ENCODE measurements at regions not wholly inside any gene's neighbourhood (a gene's known extent, or its start where the extent isn't known, plus 50 kb on each side); places are given as distances from the start of the nearest gene placed in this dataset.
"Not testable (repeated sequence)": the region's sequence is repeated elsewhere in the genome, so short reads cannot be mapped to it uniquely, and the experiment has no call there.

DNA sequence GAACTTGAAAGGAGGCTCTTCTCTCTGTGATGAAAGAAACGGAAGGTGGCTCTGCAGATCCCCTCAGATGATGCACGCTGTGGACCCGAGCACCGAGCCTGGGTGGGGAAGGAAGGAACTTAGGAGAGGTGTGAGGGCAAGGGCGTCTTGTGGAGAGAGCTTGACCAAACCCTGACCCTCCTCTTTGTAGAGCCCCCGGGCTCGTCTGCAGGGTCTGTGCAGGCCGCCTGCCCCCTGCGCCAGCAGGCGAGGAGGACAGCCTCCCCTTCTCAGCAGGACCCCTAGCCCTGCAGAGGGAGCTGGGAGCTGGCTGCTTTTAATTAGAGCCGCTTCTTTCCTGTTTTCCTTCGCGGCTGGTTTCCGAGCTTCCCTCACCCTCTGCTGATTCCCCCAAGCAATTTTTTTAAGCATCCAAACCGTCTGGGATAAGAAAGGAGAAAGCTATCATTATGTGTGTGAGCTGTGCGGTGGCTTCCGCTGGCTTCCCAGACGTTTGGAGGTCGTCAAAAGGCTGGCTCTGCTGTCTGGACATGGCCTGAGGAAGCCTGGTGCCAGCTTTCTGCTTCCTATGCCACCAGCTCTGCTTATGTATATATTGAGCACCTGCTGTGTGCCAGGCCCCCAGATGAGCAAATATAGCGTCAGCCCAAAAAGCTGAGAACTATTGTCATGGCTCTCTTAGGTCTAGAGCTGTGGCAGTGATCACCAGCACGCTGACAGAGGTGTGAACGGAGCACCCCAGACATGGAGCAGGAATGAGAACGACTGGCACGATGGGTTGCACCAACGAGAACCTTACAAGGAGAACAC lies 160.2 kb upstream of the IRF2BP2 start:
- no peak for DNase-seq

DNA sequence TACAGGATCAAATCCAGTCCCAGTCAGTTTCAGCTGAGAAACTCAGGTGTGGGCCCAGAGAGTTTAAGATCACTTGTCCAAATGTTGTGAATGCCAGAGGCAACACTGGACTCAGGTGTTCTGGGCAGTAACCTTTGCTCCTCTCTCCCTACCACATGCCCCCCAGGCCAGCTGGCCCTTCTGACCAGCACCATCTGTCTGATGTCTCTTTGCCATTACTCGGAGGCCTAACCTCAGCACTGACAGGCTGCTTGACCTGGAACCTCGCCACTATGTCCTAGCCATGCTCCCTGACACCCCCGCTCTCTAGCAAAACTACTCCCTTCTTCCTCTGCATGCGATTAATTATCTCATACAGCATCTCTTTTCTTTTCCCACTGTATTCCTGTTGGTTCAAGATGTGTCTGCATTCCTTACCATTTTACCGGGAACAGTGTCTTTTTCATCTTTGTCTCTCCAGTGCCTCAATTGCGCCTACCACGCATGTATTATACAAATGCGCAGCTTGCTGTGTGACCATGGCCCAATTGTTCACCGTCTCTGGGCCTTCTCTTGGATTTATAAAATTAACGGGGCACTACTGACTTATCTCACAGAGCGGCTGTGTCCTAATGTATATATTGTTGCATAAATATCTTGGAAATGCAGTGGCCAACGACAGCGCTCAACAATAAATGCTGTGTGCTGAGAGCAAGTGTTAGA lies 159.5 kb upstream of the IRF2BP2 start:
- DNase-seq: no peak

DNA sequence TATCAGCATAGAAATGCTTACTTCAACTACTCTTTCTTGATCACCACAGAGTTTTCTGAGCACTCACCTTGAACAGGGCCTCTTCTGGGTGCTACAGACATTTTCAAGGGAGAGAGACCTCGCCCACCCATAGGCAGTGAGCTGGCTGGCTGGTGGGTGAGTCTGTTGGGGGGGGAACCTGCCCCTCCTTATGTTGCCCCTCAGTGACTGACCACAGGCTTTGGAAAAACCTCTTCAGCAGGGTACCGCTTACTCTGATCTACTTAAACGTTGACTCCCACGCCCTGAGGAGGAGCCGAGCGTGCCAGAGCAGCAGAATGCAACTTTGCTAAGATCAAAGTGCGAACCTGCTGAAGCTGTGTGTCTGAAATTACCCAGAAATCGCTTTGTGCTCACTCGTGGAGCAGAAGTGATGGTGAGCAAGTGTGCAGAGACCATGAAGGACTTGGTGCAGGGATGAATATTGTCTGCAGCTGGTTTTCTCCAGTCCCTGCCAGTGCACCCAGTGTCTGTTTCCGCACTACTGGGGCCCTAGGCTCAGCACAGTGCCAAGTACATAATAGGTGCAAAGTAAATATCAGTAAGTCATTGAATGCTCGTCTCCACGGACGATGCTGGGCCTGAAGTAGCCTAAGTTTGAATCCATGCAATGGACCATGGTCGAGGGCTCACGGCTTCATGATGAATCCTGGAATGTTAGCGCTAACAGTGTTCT lies 158.7 kb upstream of the IRF2BP2 start:
- DNase-seq: no peak

DNA sequence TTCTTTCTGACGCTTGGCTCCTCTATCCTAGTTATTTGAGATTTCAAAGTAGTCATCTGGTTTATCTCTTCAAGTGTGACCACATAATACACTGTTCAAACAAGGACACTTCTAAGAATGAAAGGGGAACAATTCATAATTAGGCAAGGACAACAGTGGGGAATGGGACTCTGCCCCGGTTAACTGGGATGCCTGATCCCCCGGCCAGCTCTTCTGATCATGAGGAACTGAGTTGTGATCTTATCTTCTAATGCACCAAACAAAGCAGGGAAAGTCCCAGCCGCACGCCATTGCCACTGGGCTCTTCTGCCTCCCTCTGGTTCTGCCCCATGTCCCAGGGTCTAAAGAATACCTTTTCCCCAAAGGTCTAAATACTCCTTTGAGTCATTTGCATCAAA lies 158.2 kb upstream of the IRF2BP2 start:
- DNase-seq: no peak

DNA sequence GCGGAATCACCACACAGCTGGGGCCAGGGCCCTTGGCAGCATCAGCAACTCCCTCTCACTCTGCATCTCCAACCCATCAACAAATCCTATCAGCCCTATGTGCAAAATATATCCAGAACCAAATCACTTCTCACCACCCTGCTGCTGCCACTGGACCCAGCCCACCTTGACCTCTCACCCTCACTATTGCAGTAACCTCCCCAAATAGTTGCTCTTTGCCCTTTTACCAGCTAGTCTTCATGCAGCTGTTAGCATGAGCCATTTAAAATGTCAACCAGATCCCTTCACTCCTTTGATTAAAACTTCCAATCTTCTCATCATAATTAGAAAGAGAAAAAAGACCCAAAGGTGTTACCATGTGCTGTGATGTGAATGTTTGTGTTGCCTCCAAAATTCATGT lies 155.7 kb upstream of the IRF2BP2 start:
- no peak for DNase-seq

DNA sequence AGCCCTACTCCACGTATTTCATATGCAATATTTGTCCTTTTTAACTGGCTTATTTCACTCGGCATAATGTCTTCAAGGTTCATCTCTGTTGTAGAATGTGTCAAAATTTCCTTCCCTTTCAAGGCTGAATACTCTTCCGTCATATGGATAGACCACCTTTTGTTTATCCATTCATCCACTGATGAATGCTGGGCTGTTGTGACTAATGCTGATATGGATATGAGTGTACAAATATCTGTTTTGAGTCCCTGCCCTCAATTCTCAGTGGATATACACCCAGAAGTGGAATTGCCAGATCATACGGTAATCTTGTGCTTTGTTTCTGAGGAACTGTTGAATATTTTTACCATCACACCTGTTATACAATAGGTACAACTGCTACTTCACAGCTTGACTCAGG lies 155.2 kb upstream of the IRF2BP2 start:
- no peak for DNase-seq

DNA sequence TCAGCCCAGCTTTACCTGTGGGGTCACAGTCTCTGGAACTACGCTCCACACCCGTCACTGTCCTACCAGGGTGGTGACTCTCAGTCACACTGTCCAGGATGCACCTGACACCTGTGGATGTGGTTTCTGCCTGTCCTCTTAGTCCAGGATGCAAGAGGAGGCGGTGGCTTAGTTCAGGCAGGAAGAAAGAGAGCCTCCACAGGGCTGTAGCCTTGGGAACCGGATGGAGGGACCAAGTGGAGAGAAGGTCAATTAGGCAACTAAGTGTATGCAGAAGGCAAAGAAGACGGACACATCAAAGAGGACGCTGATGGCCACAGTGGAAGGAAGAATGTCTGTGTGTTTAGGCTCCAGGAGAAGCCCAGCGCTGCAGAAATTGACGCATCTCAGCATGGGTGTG lies 153.9 kb upstream of the IRF2BP2 start:
- no peak for DNase-seq

DNA sequence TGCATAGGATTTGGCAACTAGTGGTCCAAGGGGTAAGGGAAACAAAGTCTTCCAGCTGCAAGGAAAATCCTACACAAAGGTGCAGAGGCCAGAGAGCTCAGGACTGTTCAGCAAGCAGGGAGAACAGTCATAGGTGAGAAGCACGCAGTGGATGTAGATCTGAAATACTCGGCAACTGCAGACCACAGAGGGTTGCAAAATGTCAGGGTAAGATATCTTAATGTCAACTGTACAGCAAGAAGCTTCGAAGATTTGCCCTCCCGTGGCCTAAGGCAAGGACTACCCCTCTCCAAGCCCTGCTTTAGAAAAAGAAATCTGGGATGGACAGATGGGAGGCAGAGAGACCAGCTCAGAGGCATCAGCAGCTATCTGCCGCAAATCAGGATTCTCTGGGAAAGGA lies 153.4 kb upstream of the IRF2BP2 start:
- no peak for DNase-seq

DNA sequence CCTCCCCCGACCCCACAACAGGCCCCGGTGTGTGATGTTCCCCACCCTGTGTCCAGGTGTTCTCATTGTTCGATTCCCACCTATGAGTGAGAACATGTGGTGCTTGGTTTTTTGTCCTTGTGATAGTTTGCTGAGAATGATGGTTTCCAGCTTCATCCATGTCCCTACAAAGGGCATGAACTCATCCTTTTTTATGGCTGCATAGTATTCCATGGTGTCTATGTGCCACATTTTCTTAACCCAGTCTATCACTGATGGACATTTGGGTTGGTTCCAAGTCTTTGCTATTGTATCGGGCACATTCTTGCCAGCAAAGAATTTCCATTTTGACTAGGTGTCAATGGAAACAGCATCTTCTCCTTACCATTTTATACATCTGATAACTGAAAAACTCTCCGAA lies 152.1 kb upstream of the IRF2BP2 start:
- not testable (repeated sequence) for DNase-seq

DNA sequence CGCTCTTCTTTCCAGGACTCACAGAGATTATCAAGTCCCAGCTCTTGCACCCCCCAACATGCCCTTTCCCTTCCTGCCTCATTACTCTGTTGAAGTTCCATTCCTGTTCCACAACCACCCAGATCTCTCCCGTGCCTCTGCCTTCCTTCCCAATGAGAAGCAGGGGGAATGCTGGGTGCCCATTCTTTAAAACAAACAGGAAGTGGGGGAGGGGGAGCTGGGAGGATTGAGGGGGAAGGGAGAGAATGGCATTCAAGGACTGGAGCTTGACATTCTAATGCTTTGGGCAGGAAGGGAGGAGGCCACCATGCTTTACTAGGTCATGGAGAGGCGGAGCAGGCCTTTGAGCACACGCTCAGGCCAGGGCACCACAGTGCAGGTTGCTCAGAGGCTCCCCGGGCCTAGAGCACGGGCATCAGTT lies 150.3 kb upstream of the IRF2BP2 start:
- no peak for DNase-seq

DNA sequence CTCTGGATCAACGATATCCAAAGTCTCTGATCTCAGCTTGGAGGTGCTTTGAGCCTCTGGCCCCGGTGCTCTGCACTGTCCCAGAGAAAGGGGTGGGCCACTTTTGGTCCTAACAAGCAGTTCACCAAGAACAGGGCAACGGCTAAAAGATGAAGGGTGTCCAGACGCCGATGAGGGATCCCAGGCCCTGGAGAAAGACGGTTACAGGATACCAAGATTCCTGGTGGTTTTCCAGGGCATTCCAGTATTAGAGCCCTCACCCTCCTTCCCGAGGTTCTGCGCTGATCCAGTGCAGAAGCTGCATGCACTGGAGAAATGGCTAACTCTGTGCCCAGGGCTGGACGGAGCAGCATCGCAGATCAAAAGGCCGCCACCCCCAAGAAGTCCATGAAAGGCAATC lies 149.9 kb upstream of the IRF2BP2 start:
- DNase-seq: no peak

DNA sequence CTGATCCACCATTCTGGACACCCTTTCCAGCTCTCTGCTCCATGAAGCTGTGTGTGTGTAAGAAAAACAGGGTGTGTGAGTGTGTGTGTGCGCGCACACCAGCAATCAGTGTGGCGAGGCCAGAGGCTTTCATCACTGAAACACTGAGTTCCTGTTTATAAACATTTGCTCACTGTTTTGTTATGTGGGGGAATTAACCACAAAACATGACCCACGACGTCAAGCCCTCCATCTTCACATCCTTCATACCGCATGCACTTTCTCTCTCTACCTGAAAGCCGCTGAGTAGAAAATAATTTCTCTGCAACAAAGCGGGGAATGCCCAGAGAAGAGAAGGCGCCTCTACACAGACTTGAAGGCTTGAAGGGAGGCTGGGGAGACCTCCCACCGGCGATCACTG lies 148.9 kb upstream of the IRF2BP2 start:
- DNase-seq: no peak

DNA sequence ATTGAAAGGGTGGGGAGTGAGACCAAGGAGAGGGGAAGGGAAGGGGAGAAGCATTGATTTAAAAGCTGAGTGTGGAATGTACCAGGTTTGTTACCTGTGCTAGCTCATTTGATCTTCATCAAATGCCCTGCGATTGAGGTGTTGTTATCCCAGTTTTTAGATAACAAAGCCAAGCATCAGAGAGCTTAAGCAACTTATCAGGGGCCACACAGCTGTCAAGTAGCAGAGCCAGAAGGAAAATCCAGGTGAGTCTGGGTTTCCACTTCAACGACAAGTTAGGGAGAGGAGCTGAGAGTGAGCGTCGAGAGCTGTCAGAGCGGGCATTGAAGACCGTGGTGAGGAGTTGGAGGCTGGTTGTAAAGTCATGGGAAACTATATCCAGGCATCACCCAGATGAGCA lies 146.9 kb upstream of the IRF2BP2 start:
- DNase-seq: no peak

DNA sequence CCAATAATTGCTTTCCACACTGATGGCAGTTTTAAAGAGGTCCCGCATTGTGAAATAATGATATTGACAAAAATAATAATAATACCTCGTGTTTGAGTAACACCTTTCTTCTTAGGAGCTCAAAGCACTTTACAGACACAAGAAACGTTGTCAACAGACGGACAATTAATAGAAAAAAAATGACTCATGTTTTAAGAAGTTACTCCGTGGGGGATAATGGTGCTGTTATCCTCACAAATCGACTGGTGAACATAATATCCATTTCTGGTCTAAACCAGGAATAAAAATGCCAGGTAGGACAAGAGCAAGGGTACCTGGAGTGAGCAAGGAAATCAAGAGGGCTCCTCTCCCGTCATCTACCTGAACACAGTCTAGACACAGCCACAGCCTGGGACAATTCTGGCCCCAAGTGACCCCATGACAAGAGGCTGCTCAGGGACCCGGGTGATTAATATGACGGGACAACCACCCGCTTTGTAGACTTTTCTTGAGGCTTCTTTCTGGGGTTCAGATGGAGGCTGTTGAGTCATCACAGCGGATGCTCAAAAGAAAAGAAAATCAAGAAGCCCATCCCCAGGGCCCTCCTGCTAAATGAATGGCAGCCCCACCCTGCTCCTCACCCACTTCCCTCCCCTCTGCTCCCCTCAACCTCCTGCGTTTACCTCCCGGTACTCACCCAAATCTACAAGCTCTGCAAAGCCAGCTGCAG lies 146.2 kb upstream of the IRF2BP2 start:
- no peak for DNase-seq

DNA sequence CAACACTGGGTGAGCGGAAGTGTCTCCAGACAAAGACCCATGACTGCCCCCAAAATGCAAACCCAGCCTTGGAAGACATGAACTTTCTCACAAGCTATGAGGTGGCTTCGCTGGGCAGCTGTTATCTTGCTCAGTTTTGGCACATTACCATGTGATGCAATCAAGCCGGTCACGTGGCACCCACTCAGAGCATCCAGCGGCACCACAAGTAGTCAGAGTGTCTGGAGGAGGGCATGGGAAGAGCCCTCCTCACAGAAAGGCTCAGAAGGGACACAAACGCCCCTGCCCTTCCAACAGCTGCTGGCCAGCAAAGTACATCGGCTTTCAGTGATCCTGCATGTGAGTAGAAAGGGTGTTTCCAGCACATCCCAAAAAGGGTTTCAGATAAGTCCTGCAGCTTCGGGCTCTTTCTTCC lies 145.5 kb upstream of the IRF2BP2 start:
- DNase-seq: peak; percentile 73

DNA sequence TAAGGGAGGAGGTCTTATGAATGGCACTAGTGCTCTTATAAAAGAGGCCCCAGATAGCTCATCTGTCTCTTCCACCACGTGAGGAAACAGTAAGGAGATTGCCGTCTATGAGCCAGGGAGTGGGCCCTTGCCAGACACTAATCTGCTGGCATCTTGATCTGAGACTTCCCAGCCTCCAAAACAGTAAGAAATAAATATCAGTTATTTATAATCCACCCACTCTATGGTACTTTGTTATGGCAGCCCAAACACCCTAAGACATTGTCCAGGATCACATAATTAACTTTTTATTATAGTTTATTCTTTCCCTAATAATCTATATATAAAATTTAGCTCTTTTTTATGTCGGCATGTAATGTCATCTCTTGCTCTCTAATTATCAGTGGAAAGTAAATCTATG lies 144.0 kb upstream of the IRF2BP2 start:
- no peak for DNase-seq

DNA sequence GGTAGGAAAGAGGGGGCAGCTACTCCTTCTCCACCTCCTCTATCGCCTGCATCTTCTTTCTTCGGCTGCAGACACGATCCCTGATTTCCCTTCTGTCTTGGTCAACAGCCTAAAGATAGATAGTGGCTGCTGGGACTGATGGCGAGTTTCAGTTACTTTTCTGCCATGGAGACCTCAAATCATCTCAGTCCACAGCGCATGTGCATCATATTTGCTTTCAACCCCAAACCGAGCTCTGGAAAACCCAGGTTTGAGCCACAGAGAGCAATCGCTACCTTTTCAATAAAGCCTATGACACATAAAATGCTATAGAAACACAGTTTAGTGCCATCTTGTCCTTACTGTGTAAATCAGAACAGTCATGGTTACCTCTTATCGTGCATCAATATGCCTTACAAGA lies 142.9 kb upstream of the IRF2BP2 start:
- no peak for DNase-seq

DNA sequence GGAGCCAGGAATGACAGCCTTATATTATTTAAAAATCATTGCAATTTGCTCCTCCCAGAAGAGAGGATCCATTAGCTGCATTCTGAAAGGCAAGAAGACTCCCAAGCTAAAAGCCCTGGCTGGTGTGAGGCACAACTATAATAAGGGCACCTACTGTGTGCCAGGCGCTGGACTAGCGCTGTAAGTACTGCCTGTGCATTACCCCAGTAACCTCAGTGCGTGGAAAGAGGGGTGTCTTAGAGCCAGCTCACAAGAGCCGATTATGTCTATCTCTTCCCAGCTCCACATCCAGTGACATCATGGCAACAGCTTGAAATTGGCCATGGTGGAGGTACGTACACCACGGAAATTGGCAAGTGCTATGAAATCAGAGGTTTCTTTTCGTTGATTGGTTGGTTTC lies 141.7 kb upstream of the IRF2BP2 start:
- no peak for DNase-seq

DNA sequence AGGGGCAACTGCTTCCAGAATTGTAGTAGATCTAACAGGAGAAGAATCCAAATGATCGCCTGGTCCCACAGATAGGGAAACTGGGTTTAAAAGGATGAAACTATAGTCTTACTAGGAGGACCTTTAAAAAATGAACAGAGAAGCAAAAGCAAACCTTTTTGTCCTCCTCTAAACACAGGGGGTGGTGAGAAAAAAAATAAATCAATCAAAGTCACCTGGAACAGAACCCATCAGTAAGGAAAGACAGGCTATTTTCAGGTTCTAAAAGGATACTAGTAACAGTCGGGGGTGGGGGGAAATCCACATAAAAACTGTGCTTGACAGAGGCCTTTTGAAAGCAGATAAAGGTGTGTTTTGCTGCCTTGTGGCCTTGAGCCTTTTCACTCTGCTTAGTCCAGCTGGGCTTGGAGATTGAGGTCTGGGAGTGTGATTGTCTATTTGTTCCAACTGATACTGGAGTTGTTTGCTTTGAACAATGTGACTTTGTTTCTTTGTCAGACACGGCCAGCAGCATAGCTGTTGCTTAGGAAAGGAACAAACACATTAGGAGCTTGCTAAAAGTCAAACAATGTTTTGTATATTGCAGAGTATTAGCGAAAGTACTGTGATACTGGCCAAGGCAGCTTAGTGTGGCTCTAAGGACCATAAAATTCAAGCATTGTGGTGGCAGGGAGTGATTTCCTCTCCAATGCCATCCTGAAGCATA lies 141.1 kb upstream of the IRF2BP2 start:
- no peak for DNase-seq

DNA sequence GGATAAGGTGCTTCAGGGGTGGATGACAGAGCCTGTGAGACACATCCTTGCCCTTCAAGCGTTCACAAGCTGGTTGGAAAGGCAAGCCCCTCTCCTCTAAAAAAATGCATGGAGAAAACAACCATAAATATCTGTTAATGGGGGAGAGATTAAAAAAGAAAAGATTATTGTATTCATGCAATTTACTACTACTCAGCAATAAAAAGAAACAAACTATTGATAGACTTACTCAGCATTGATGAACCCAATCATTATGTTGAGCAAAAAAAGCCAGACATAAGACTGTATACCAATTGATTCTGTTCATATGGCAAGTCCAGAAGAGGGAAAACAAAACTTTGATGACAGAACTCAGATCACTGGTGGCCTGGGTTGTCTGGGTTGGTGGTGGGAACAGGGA lies 138.7 kb upstream of the IRF2BP2 start:
- DNase-seq: no peak

DNA sequence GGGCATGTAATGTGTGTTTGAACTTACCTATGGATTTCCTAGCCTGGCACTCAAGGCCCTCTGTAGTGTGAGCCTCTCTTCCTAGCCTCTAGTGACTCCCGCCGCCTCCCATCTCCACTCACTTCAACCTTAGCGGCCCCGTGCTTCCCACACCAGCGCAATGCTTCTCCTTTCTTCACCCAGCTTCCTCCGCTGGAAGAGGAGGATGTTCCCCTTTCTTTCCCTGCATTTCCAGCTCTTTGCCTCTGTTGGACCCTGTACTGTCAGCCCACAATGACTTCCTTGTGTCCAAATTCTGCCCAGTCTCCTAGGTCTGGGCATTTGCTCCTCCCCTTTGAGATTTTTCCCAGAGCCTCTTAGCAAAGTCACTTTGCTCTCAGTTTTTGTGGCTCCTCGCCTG lies 138.1 kb upstream of the IRF2BP2 start:
- DNase-seq: no peak

DNA sequence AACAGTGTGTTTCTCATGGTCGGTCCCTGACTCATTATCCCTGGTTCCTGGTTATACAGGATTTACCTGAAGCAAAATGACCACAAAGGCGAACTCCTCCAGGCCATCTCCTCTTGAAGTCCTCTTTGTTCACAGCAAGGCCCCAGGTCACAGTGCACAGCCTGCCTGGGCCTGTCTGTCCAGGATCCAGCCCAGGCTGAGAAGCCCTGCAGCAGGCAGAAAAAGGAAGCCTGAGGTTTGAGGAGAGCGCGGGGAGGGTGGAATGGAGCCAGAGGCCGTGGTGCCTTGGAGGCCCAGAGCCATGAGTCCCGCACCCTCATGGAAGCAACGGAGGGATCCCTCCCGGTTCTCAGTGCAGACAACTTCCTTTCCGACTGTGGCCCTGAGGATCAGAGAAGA lies 136.8 kb upstream of the IRF2BP2 start:
- DNase-seq: no peak

All from NCI-H226 (cell line).